DMS53 treated with DMSO at 0.1 percent for 48 hours (cell line): ENCODE measurements at regions not wholly inside any gene's neighbourhood (a gene's known extent, or its start where the extent isn't known, plus 50 kb on each side); places are given as distances from the start of the nearest gene placed in this dataset.
"Not testable (repeated sequence)": the region's sequence is repeated elsewhere in the genome, so short reads cannot be mapped to it uniquely, and the experiment has no call there.

Experiments
- DNase-seq: peaks from one replicate; lab custom pipeline; 2025; ENCODE audit not compliant: unreplicated experiment; lab: John Stamatoyannopoulos, UW

DNA sequence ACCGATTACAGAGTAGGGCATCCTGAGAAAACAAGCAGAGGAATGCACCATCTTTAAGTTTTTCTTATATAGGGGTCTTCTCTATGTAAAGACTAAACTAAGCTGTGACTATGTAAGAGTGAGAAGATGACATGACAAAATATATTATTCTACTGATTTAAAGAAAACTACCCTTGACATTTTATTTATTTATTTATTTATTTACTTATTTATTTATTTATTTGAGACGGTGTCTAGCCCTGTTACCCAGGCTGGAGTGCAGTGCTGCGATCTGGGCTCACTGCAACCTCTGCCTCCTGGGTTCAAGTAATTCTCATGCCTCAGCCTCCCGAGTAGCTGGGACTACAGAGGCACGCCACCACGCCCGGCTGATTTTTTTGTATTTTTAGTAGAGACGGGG is 320.4 kb upstream of the SASH1 start:
- DNase-seq = not testable (repeated sequence)

DNA sequence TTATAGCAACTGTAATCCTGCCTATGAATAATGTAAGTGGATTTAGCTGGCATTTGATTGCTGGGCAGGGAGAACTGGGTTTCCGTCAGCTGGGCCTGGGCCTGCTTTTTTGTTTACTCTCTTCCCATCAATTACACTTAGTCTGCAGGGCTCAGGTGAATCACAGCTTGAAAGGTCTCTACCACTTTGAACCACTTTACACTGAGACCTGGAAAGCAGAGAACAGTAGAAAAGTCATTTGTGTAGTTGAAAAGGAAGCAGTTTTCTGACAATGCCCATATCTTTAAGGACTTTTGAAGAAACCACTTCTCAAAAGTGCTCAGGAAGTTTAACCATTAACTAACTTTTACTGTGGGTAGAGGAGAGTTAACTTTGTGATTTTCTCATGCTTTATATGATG is 315.4 kb upstream of the SASH1 start:
- DNase-seq = peak; percentile 38

DNA sequence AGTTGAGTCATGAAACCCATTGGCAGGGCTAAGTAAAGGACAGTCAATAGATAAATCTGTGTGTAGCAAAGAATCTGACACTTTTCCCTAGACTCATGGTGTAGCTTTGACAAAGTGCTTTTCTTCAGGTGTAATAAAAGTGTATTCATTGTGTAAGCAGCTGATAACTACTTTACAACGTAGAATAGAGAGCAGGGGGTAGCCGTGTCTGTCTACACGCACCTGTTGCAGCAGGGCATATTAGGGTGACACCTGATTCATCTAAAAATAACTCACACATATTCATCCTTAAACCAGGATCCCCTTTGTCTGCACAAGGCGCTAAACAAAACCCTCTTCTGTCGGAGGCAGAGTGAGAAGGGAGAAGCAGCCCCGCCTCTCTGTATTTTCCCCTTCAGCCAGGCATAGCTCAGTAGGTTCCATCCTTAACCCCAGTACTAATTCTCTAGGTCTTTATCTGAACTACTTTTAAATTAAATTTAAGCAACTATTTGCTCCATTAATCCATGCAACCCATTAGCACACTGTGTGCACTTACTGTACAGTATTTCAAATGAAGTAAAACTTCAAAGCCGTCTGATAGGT is 306.7 kb upstream of the SASH1 start:
- DNase-seq = no peak

DNA sequence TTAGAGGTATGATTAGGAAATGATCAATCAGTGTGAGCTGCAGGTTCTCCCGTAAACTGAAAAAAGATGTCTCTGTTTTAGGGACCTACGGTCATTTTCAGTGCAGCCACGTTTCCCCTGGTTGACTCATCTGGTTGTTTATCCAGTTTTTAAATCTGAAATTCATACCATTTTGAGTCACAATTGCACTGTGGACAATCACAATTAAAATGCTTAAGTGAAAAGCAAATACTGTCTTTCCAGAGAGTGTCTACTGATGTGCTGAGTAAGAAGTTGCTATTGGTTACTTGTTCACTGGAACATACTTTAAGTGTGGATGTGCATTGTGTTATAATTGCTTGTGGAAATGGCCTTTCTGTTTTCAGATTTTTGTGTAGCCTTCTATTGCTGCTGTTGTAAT is 305.1 kb upstream of the SASH1 start:
- peak; percentile 42 for DNase-seq

DNA sequence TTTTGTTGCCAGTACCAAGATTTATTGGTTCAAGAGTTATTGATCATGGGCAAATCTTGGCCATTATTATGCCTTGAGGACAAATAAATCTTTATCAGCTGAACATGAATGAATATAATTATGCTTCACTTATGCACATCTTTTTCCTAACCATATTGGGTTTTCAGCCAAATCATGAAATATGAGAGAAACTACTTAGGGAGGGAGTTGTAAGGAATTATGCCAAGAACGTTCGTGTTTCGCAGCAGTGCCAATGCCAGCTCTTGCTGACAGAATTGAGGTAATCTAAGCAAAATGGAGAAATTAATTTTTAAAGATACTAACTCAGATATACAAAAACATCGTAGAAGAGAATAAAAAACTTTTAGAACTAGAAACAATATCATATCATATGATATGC is 301.1 kb upstream of the SASH1 start:
- no peak for DNase-seq

DNA sequence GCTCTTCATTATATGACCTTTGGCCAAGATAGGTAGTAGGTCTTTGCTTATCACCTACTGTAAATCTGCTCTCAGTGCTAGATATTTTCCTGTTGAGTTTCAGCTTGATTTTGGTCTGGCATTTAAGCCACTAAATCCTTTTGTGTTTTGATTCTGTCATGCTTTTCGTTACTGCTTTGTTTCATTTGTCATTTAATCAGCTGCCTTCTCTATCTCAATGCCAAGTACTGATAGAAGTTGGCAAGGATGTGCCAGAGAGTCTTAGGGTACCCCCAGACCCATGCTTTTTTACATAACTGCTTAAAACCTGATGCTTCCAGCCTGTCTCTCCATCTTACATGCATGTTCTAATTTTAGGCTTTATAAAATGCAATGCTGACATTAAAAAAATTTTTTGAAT is 300.1 kb upstream of the SASH1 start:
- DNase-seq = no peak

DNA sequence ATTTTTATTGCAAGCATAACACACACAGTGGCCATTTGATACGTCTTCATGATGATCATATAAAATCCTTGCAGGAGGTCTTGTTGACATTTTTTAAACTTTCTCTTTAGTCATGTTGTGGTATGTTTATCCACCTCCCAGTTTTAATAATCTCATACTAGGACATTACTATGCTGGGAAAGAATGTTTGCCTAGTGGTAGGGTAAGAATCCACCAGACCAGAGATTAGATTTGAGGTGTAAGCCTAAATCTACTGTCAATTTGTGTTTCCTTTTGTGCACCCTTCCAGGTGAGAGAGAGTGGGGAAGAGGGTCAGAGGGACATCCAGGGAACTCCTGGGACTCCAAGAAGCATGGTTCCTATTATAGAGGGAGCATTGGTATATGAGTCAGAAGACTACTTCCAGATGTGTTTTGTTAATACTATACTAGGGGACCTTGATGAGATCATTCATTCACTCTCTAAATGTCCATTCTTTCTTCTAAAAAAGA is 298.3 kb upstream of the SASH1 start:
- no peak for DNase-seq

DNA sequence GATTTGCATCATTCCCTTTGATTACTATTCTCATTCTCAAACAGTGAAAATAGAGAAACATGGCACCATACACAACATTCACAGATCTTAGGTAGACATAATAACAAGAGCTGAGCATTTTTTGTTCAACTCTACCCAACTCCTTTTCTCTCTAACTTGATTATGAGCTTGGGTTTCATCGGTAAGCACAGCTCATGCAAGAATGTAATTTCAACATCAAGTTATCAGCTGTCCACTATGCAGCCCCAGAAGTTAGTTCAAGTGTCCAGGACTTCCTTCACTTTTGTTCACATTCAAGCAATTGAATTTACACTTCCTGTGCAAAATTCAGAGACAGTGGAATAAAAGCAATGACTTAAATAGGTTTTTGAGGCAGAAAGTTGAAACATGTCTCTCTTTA is 297.7 kb upstream of the SASH1 start:
- DNase-seq = no peak

DNA sequence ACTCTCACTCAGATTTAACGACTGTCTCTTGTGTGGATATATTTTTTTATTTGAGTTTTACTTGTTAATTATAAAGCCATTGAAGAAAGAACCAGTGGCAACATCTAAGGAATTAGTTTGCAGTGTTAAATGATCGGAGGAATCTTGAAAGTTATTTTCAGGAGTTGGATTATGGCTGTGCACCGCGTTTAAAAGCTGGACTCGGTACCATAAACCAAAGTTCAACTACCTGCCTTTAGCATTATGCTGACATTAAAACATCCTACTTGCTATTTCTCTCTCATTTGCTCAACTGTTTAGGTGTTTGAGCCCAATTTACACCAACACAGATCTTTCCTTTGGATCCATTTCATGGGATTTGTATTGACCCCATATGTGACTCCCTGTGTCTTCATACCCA is 289.4 kb upstream of the SASH1 start:
- DNase-seq = no peak

DNA sequence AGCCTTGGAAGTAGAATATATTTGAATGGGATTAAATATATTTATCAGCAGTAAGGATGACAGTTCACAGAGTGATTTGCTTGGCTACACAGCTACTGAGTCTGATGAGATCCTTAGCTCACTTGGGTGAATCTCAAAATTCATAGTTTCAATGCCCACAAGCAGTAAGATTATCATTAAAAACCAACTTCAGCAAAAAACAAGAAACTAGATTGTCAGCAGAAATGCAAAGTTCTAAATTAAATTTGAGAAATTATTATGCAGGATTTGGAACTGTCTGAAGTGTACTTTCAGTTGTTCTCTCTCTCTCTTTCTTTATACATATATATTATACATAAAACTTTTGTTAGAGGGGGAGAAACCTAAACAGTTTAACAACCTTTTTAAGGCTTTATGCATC is 288.8 kb upstream of the SASH1 start:
- DNase-seq = no peak

DNA sequence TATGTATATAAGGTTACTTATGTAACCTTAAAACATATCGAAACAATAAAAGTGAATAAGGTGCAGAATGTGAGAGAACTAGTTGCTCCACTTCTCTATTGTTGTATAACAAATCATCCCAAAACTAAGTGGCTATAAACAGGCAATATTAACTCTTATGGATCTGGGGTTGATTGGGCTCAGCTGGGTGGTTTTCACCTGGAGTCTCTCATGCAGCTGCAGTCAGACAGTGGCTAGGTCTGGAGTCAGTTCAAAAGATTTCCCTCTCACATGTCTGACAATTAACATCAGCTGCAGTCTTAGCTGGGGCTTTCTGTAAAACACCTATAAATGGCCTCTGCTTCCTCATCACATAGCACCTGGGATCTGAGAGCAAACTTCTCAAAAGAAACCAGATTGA is 288.4 kb upstream of the SASH1 start:
- no peak for DNase-seq

DNA sequence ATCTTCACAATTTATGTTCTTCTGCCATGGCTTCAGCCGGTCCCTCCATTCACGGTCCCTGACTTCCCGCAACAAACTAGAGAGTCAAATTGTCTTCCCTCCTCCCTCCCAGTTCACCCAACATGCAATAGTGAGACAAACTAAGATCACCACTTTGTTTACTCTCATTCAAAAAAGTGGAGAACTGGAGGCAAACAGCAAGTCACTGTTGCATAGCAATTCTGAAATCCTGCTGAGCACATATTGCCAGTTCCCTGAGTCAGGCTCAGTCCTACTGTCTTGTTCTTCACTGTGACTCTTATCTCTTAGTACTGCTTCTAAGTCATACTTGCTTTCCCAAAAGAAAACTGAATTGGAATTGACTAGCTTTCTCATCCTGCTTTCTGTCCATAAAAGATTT is 287.2 kb upstream of the SASH1 start:
- DNase-seq = no peak

DNA sequence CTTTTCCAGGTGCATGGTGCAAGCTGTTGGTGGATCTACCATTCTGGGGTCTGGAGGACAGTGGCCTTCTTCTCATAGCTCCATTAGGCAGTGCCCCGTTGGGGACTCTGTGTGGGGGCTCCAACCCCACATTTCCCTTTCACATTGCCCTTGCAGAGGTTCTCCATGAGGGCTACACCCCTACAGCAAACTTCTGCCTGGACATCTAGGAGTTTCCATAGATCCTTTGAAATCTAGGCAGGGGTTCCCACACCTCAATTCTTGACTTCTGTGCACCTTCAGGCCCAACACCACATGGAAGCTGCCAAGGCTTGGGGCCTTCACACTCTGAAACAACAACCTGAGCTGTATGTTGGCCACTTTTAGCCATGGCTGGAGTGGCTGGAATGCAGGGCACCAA is 282.8 kb upstream of the SASH1 start:
- DNase-seq = no peak

DNA sequence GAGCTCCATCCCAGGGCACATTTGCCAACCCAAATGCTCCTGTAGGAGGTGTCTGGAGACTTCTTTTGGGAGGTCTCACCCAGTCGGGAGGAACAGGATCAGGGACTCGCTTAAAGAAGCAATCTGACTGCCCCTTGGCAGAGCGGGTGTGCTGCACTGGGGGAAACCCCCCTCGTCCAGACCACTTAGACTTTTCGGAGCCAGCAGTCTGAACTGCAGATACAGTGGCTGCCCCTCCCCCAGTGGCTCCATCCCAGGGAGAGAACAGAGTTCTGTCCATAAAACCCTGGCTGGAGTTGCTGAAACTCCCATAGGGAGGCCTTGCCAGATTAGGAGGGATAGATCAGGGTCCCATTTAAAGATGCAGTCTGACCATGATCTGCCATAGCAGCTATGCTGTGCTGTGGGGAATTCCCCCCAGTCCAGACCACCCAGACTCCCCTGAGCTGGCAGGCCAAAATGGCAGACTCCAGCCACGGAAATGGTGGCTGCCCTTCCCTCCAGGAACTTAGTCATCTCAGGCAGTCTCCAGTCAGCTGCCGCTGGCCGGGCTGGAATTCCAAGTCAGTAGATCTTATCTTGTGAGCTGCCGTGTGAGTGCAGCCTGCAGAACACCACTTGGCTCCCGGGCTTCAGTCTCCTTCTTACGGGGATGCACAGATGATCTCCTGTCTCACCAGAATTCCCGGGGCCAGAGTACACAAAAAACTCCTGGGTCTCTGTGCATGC is 278.1 kb upstream of the SASH1 start:
- DNase-seq = no peak

DNA sequence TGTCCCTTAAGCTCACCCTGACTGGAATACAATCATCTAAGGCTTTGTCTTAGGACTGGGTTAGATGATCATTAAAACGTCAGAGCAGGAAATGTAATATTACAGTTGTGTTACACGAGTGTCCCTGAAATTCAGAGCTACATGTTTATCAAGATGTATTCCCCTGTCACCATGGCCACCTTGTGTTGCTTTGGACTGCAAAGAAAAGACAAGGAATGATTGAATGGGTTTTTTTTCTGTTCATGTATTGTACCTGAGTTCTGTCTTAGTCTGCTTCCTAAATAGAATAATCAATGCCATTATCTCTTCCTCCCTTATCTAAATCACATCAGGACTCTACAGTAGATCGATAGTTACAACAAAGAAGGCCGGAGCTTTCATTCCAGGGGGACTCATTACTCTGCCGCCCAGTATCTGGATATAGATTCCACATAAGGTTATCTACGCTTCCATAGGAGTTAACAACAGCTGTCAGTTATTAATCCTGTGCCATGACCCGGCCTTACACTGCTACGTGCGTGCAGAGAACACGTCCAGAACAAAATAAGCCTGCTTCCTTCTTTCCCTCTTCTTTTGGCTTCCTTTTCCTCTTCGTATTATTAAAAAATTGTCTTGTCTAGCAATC is 274.1 kb upstream of the SASH1 start:
- DNase-seq = no peak

DNA sequence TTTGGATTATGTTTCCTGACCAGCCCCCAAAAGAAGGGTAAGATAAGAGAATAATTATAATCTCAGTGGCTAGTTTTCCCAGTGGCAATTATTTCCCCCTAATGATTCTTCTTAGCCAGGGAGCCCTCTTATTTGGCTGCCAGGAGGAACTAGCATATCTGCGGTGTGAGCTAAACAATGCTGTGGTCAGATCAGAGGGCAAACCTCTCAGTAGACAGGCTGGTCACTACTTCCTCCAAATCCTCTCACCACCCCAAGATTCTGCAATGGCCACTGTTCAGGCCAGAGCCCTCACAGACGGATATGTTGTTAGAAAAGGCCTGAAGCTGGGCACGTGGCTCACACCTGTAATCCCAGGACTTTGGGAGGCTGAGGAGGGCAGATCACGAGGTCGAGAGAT is 273.4 kb upstream of the SASH1 start:
- DNase-seq = no peak

DNA sequence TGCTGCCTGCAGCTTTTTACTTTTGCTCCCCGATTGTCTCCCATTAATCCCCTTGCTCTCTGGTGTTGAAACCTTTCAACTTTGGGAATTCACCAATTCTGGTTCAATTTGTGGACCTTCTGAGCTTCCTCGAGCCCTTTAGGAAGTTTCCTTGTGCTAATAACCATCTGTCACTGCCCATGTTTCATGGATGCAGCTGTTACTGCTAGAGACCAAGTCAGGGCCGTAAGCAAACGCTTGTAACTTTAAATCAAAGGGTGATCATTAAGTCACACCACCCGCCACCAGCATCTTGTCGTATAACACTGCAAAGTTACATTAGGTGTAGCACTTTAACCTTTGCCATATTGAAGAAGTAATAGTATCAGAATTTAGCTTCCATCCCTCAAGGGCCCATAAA is 268.3 kb upstream of the SASH1 start:
- DNase-seq = no peak

DNA sequence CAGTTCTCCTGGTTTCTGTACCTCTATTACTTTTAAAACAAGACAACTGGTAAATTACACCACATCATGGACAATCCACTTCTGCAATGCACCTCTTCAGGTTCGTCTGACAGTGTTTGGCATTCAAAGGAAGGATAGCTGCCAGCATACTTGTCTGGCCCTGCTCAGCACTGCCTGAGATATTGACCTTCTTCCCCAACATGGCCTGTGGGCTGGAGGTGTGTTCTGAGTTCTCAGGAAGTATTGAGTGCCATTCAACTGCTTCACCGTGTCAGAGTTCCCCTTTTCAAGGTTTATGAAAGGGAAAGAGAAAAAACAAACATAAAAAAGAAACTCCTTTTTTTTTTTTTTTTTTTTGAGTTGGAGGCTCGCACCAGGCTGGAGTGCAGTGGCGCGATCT is 267.9 kb upstream of the SASH1 start:
- no peak for DNase-seq

DNA sequence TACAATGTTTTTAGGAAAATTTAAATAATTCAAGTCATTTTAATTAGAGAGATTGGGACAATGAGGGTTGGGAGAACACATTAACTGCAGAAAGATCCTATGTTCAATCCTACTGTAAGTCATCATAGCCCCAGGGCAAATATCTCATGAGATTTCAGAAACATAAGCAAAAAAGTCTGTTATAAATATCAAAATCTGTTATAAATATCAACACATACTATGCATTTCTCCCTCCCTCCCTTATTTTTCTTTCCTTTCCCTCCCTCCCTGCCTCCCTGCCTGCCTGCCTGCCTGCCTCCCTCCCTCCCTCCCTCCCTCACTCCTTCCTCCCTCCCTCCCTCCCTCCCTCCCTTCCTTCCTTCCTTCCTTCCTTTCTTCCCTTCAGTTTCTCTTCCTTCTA is 267.3 kb upstream of the SASH1 start:
- no peak for DNase-seq

DNA sequence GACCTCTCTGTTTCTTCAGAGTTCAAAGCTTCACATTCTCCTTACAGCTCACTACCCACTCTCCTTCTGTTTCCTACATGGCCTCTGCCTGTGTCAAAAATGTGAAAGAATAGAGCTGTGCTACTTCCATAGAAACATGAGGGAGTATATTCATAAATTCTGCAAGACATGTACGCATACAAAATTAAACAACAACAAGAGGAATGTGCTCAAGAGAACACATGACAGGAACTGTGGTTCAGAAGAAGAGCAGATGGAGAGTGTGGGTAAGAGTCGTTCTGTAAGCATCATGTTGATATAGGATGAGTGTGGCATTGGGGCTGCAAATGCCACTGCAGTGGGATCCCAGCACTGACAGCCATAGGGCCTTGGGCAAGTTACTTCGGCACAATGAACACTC is 266.6 kb upstream of the SASH1 start:
- no peak for DNase-seq

DNA sequence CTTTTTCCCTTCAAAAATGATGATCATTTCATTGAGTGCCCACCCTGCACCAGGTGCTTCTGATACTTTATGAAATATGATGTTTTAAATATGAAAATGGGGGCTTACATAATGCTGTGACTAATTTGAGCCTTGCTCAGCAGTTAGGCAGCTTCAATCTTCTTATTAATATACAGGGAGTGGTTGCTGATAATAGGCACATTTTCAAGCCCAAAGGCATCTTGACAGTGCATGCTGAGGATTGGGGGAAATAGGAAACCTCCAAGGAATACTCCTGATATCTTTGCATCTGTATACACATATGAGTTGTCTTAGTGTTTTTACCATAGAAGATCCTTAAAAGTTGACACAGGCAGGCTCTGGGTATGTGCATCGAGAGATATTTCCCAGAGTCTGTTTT is 262.3 kb upstream of the SASH1 start:
- DNase-seq = no peak

DNA sequence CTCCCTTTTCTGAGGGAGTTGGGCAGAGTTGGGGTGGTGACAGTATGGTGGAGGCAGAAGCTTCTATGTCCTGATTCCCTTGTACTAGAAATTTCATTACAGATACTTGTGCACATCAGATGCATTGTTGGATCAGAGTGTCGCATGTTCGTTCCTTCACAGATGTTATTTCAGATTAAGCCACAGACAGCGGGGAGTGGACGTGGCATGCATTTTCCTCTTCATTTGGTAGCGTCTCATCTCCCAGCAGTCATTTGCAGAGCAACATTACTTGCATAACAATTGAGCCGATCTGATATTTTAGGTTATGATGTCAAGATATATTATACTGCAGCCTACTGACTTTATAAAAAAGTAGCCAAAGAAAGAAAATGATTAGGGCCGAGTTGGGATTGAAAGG is 261.6 kb upstream of the SASH1 start:
- DNase-seq = no peak

DNA sequence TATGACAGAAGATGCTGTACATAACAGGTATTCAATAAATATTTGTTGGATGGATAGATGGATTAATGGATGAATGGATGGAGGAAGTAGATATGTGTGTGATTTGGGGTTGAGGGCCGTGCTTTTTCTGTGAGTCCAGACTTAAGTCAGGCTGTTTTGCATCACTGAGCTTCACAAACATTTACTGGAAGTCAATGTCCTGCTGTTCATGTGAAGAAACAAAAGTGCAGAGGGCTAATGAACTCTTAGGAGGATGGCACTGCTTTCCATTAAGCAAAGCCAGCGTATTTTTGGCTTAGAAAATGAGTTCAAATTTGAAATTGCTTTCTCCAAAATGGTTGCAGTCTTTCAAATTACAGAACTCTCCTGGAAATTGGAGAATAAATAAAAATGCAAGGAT is 260.6 kb upstream of the SASH1 start:
- DNase-seq = no peak
